ENCODE measurements at regions not wholly inside any gene's neighbourhood (a gene's known extent, or its start where the extent isn't known, plus 50 kb on each side); places are given as distances from the start of the nearest gene placed in this dataset.

- ATAC-seq (no peak), DNase-seq (ENCODE audit: low spot score) (no peak)
- Mint-ChIP-seq H3K4me1 (peaks cover 26% of the 10 kb centered on the region), H3K27ac (no peak overlapping the region), H3K36me3 (ENCODE audit: low read depth) (no peaks in the 10 kb centered on the region; the same call in 2 of the 3 replicates), H3K4me3 (no peak overlapping the region), H3K27me3 (ENCODE audit: insufficient read depth, low read depth, poor library complexity) (peaks cover 7% of the 10 kb centered on the region), H3K9me3 (no peaks in the 10 kb centered on the region)
- Histone ChIP-seq H3K4me1 (ENCODE audit: insufficient read depth) (no peaks in the 10 kb centered on the region; the same call in 1 of the 2 replicates), H2AFZ (no peak overlapping the region), H3K9me2 (ENCODE audit: insufficient read depth) (no peaks in the 10 kb centered on the region), H3K27me3 (ENCODE audit: insufficient read depth) (no peaks in the 10 kb centered on the region), H4K20me1 (replicated peaks; ENCODE audit: insufficient read depth) (no peaks in the 10 kb centered on the region), H3K27ac (ENCODE audit: low read depth) (no peak overlapping the region), H3K36me3 (ENCODE audit: insufficient read depth) (no peaks in the 10 kb centered on the region), H3K4me3 (no peak overlapping the region), H3K4me2 (no peak overlapping the region), H3F3A (replicated peaks; ENCODE audit: low read depth) (no peaks in the 10 kb centered on the region), H3K79me2 (replicated peaks; ENCODE audit: insufficient read depth) (no peaks in the 10 kb centered on the region)
- no peak for TF ChIP-seq ZNF114 (CRISPR knock-in tag; IDR thresholded peaks at IDR 0.05)
- no peak for TF ChIP-seq POLR2AphosphoS5 (IDR thresholded peaks at IDR 0.05; ENCODE audit: low read depth)
- no peak for TF ChIP-seq ZNF462 (CRISPR knock-in tag; IDR thresholded peaks at IDR 0.05)
- no peak for TF ChIP-seq CTCF (conservative IDR thresholded peaks at IDR 0.05; ENCODE audit: low read depth in 2 of 2)
- no peak for TF ChIP-seq JUNB (IDR thresholded peaks at IDR 0.05; ENCODE audit: unreplicated experiment)
- no peak for TF ChIP-seq ETS1 (IDR thresholded peaks at IDR 0.05)
- no peak for TF ChIP-seq EZH2 (IDR thresholded peaks at IDR 0.05; ENCODE audit: low read depth, unreplicated experiment)
- no peak for TF ChIP-seq EZH2phosphoT487 (IDR thresholded peaks at IDR 0.05; ENCODE audit: unreplicated experiment)
- no peak for TF ChIP-seq ZNF331 (CRISPR knock-in tag; IDR thresholded peaks at IDR 0.05; ENCODE audit: low read depth)
- TF ChIP-seq REST (IDR thresholded peaks at IDR 0.05; ENCODE audit: unreplicated experiment), result no peak
- no peak for TF ChIP-seq NANOG (IDR thresholded peaks at IDR 0.05; ENCODE audit: borderline replicate concordance)
- TF ChIP-seq STAT1 (IDR thresholded peaks at IDR 0.05; ENCODE audit: unreplicated experiment), result no peak
- TF ChIP-seq CREB1 (CRISPR knock-in tag; IDR thresholded peaks at IDR 0.05; ENCODE audit: low read depth), result no peak
Observed at GRCh38 chr17:34811561-34811960, 149.7 kb downstream of the CCT6B start.
